ENCODE measurements at regions not wholly inside any gene's neighbourhood (a gene's known extent, or its start where the extent isn't known, plus 50 kb on each side); places are given as distances from the start of the nearest gene placed in this dataset.

GRCh38 chr3:165640031-165640430 is 197.2 kb downstream of the BCHE start:
- TF ChIP-seq SP1 (IDR thresholded peaks at IDR 0.05) (no peak), TARDBP (IDR thresholded peaks at IDR 0.05) (no peak), L3MBTL2 (conservative IDR thresholded peaks at IDR 0.05) (no peak), FOXM1 (IDR thresholded peaks at IDR 0.05; ENCODE audit: borderline replicate concordance) (no peak), BHLHE40 (IDR thresholded peaks at IDR 0.05; ENCODE audit: borderline replicate concordance) (no peak), ARNT (IDR thresholded peaks at IDR 0.05) (no peak), NFRKB (IDR thresholded peaks at IDR 0.05) (no peak), SUZ12 (IDR thresholded peaks at IDR 0.05) (no peak), ELF4 (IDR thresholded peaks at IDR 0.05) (no peak)

Measured in HEK293T (cell line).